Thymus (tissue), 11 donors: ENCODE measurements at regions not wholly inside any gene's neighbourhood (a gene's known extent, or its start where the extent isn't known, plus 50 kb on each side); places are given as distances from the start of the nearest gene placed in this dataset.
"Not testable (repeated sequence)": the region's sequence is repeated elsewhere in the genome, so short reads cannot be mapped to it uniquely, and the experiment has no call there.

Source experiments
- DNase-seq, 9 donors: peaks; one replicate each; pipeline ENCODE4 v3.0.0-alpha.2; 2013; ENCODE audit warnings: low spot score in 9 of 9, low read depth in 6 of 9, missing footprints in 1 of 9
- H3K27ac ChIP-seq, 2 donors: one replicate each; pipeline ENCODE4 v1.5.1; 2013; ENCODE audit warnings: control low read depth in 1 of 2, low read depth in 1 of 2, low read length in 1 of 2, mild to moderate bottlenecking in 1 of 2, moderate library complexity in 1 of 2
- H3K27me3 ChIP-seq, 2 donors: one replicate each; pipeline ENCODE4 v1.5.1; 2013; ENCODE audit warnings: low read length in 1 of 2; ENCODE audit not compliant: control insufficient read depth in 2 of 2, insufficient read depth in 1 of 2
- H3K36me3 ChIP-seq, 2 donors: one replicate each; pipeline ENCODE4 v1.5.1; 2013; ENCODE audit warnings: low read length in 1 of 2, mild to moderate bottlenecking in 1 of 2, moderate library complexity in 1 of 2; ENCODE audit not compliant: control insufficient read depth in 2 of 2, insufficient read depth in 2 of 2
- H3K4me1 ChIP-seq, 2 donors: one replicate each; pipeline ENCODE4 v1.5.1; 2013; ENCODE audit warnings: low read length in 2 of 2; ENCODE audit not compliant: control insufficient read depth in 2 of 2, insufficient read depth in 2 of 2
- H3K4me3 ChIP-seq, 2 donors: one replicate each; pipeline ENCODE4 v1.5.1; 2013; ENCODE audit warnings: low read length in 2 of 2, control low read depth in 1 of 2, mild to moderate bottlenecking in 1 of 2
- H3K9me3 ChIP-seq, 2 donors: one replicate each; pipeline ENCODE4 v1.5.1; 2013; ENCODE audit warnings: low read length in 1 of 2, mild to moderate bottlenecking in 1 of 2; ENCODE audit not compliant: control insufficient read depth in 2 of 2, insufficient read depth in 1 of 2
- WGBS: extraction: QIAGEN DNeasy Blood & Tissue Kit; methylation state at CpG from one replicate; pipeline ENCODE4 v1.1.7; 2013; 5-methylcytosine and 5-hydroxymethylcytosine counted together
- donor health status: healthy.

DNA sequence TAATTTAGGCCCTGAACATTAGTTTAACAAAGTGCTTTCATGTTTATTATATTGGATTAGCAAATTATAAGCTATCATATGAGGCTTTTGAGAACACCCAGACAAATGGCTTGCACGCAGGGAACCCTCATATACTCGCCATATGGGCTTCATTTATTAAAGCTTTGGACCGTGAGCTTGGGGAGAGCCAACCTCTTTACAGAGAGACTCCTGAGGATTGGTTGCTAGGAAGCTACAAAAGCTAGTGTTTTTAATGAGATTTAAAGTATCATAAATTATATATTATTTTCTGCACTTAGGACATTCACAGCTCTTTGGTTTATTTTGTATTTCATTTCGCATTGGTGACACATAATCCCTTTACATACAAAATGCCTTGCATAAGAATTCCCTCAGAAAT lies 193.8 kb upstream of the TOX3 start:
- H3K27ac ChIP-seq: no peak overlapping the region
- no peaks in the 10 kb centered on the region for H3K4me1 ChIP-seq
- no peaks in the 10 kb centered on the region for H3K27me3 ChIP-seq
- WGBS: 84% methylated on average over 4 of the region's 4 CpGs
- no peaks in the 10 kb centered on the region for H3K9me3 ChIP-seq
- H3K4me3 ChIP-seq: no peak overlapping the region
- H3K36me3 ChIP-seq: no peaks in the 10 kb centered on the region
- DNase-seq: no peak

DNA sequence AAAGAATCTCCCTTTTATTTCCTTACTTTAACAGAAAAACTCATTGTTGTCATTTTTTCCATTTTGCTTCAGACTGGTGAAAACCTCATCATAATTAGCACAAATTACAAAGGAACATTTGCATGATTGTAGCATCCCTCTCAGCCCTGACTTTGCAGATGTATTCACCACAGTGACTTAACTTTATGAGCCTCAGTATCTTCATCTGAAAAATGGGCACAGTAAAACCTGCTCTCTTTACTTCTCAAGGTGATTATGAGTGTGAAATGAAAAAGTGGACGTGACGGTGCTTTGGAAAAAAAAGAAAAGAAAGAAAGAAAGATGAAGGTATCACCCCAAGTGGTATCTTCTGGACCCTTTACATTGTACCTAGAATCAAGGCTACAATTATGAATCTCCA lies 193.4 kb upstream of the TOX3 start:
- H3K4me1 ChIP-seq: no peaks in the 10 kb centered on the region
- H3K4me3 ChIP-seq: no peak overlapping the region
- H3K27me3 ChIP-seq: no peaks in the 10 kb centered on the region
- no peaks in the 10 kb centered on the region for H3K36me3 ChIP-seq
- DNase-seq: no peak
- 93% methylated on average over 2 of the region's 2 CpGs for WGBS
- H3K9me3 ChIP-seq: no peaks in the 10 kb centered on the region
- no peak overlapping the region for H3K27ac ChIP-seq

DNA sequence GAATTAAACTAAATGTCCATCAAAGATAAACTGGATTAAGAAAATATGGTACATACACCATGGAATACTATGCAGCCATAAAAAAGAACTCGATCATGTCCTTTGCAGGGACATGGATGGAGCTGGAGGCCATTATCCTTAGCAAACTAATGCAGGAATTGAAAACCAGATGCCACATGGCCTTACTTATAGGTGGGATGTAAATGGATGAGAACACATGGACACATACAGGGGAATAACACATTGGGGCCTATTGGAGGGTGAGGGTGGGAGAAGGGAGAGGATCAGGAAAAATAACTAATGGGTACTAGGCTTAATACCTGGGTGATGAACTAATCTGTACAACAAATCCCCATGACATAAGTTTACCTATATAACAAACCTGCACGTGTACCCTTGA lies 192.0 kb upstream of the TOX3 start:
- WGBS: 94% methylated on average over 2 of the region's 2 CpGs
- H3K4me1 ChIP-seq, DNase-seq, H3K36me3 ChIP-seq, H3K9me3 ChIP-seq, H3K27ac ChIP-seq, H3K4me3 ChIP-seq, H3K27me3 ChIP-seq: not testable (repeated sequence)

DNA sequence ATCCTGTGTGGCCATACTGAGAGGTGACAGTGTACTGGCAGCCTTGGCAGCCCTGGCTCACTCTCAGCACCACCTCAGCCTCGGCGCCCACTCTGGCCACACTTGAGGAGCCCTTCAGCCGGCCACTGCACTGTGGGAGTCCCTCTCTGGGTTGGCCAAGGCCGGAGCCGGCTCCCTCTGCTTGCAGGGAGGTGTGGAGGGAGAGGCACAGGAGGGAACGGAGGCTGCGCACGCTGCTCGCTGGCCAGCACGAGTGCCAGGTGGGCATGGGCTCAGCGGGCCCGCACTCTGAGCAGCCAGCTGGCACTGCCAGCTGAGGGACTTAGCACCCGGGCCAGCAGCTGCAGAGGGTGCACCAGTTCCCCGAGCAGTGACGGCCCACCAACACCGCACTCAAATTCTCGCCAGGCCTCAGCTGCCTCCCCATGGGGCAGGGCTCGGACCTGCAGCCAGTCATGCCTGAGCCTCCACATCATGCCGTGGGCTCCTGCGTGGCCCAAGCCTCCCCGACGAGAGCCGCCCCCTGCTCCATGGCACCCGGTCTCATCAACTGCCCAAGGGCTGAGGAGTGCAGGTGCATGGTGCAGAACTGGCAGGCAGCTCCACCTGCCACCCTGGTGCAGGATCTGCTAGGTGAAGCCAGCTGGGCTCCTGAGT lies 184.4 kb upstream of the TOX3 start:
- Histone ChIP-seq H3K4me3 (no peak overlapping the region), H3K4me1 (no peaks in the 10 kb centered on the region), H3K27ac (no peak overlapping the region), H3K9me3 (peaks cover 0 to 7% of the 10 kb centered on the region in 2 donors), H3K27me3 (no peaks in the 10 kb centered on the region), H3K36me3 (no peaks in the 10 kb centered on the region)
- 93% methylated on average over 24 of the region's 24 CpGs for WGBS
- no peak for DNase-seq

DNA sequence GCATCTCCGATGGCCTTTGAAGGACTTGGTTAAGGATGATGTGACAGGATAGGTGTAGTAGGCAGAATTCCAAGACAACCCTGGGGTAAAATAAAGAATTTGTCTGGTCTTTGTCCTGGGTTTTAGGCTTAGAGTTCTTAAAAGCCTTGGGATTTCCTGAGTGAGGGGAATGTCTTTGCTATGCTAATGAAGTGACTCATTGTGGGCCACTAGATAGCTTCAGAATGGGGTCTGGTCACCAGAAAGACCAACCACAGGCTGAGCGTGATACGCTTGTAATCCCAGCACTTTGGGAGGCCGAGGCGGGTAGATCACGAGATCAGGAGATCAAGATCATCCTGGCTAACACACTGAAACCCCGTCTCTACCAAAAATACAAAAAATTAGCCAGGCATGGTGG lies 182.8 kb upstream of the TOX3 start:
- no peak for DNase-seq
- H3K9me3 ChIP-seq: peaks cover 0 to 7% of the 10 kb centered on the region in 2 donors
- no peaks in the 10 kb centered on the region for H3K36me3 ChIP-seq
- no peak overlapping the region for H3K27ac ChIP-seq
- WGBS: 96% methylated on average over 7 of the region's 7 CpGs
- no peaks in the 10 kb centered on the region for H3K27me3 ChIP-seq
- H3K4me1 ChIP-seq: no peaks in the 10 kb centered on the region
- no peak overlapping the region for H3K4me3 ChIP-seq

DNA sequence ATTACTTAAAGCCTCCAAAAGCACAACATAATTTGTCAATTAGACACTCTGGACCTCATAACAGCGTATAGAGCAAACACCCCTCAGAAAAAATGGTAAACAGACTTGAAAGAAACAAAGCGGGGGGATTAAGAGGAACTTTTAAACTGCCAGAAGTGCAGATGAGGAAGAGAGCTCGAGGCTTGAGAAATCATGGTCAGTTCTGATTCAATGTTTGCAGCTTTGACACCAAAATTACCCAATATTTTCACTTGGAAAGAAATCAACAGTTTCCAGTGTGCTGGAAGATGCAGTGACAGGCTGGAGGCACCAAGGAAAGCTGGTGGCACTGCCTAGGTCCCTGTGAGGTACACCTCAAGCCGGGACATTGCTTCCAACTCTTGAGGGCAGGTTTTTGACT lies 180.9 kb upstream of the TOX3 start:
- Histone ChIP-seq H3K4me1 (no peaks in the 10 kb centered on the region), H3K36me3 (no peaks in the 10 kb centered on the region), H3K27me3 (no peaks in the 10 kb centered on the region), H3K9me3 (peaks cover 0 to 7% of the 10 kb centered on the region in 2 donors), H3K27ac (no peak overlapping the region), H3K4me3 (no peak overlapping the region)
- 49% methylated on average over 4 of the region's 4 CpGs for WGBS
- no peak for DNase-seq

DNA sequence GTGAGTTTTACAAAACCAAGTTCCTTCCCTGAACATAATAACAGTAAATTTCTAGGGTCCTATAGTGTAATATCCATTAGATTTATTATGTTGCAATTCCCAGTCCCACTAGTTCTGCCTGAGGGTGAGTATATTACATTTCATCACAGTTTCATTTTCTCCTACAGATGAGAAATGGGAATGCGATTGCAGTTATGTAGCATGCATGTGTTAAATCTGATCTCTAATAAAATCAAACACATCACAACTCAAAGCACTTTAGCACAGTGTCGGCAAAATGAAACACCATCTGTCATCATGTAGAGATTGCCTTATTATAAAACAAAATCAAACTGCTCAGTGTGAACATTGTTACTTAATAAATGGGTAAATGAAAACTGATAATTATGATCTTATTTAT lies 180.5 kb upstream of the TOX3 start:
- Histone ChIP-seq H3K27ac (no peak overlapping the region), H3K27me3 (no peaks in the 10 kb centered on the region), H3K9me3 (peaks cover 0 to 7% of the 10 kb centered on the region in 2 donors), H3K4me1 (no peaks in the 10 kb centered on the region), H3K4me3 (no peak overlapping the region), H3K36me3 (no peaks in the 10 kb centered on the region)
- 90% methylated on average over 2 of the region's 2 CpGs for WGBS
- no peak for DNase-seq

DNA sequence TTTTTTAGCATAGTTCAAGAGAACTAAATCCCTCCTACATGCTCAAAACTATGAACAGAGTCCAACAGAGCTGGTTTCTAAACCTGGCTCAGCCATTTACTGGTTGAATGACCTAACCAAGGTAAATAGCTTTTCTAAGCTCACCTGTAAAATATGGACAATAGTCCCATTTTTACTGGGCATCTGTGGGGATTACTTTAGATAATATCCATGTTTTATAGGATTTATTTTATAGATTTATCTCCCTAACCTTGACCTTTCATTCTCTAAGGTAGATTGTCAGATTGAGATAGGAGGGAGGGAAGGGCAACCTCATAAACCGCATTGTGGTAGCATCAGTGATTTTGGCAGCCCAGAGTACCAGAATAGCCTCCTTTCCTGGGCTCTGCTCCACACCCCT lies 178.5 kb upstream of the TOX3 start:
- H3K9me3 ChIP-seq: no peaks in the 10 kb centered on the region
- no peaks in the 10 kb centered on the region for H3K27me3 ChIP-seq
- no peaks in the 10 kb centered on the region for H3K4me1 ChIP-seq
- no peak overlapping the region for H3K4me3 ChIP-seq
- H3K36me3 ChIP-seq: no peaks in the 10 kb centered on the region
- DNase-seq: no peak
- WGBS: 96% methylated on average over 1 of the region's 1 CpG
- no peak overlapping the region for H3K27ac ChIP-seq

DNA sequence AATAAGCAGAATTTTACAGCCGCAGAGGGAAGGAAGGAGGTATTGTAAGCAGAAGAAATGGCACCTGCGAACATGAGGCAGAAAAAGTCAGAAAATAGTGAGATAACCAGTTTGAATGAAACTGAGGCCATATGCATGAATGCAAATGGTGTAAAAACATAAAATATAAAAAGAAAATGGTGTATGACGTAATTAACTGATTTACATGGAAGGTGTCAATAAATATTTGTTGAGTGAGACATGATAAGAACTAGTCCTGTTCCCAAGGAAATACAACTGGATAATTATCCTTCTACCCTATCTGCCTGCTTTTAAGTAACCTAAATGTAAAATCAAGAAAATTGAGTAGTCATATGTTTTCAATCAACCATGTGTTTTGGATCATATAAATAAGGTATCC lies 178.1 kb upstream of the TOX3 start:
- Histone ChIP-seq H3K4me1 (no peaks in the 10 kb centered on the region), H3K4me3 (no peak overlapping the region), H3K9me3 (no peaks in the 10 kb centered on the region), H3K27ac (no peak overlapping the region), H3K36me3 (no peaks in the 10 kb centered on the region), H3K27me3 (no peaks in the 10 kb centered on the region)
- DNase-seq: no peak
- WGBS: 91% methylated on average over 3 of the region's 3 CpGs

DNA sequence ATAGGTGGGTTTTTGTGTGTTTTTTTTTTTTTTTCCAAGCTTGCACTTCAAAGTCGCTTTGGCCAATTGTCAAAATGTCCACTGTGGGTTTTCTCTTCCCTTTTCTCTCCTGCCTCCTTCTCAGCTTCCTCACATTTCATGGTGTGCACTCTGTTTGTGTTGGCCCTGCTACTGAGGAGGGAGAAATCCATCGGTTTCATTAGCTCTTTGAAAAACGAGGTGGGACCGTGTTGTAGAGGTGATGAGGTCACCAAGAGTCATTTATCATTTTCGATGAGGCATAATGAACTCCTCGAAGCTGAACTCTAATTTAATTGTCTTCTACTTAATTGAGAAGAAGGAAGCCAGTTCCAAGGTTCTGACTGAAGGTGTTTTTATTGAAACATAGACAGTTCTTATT lies 174.4 kb upstream of the TOX3 start:
- Histone ChIP-seq H3K4me1 (no peaks in the 10 kb centered on the region), H3K4me3 (no peak overlapping the region), H3K27ac (no peak overlapping the region), H3K9me3 (no peaks in the 10 kb centered on the region), H3K36me3 (no peaks in the 10 kb centered on the region), H3K27me3 (no peaks in the 10 kb centered on the region)
- peak in 4 of 9 donors; percentile 4 to 31 (median 8) for DNase-seq
- 84% methylated on average over 6 of the region's 6 CpGs for WGBS
